Activated CD4-positive, alpha-beta T cell treated with anti-CD3 and anti-CD28 coated beads, Interleukin-2, amount 10 ng/mL, durations not matched to agents 7 days and 5 days (primary cell): ENCODE measurements at regions not wholly inside any gene's neighbourhood (a gene's known extent, or its start where the extent isn't known, plus 50 kb on each side); places are given as distances from the start of the nearest gene placed in this dataset.
A peak's percentile ranks its signal among the peaks of the same experiment; 100 is the strongest.
"Not testable (repeated sequence)": the region's sequence is repeated elsewhere in the genome, so short reads cannot be mapped to it uniquely, and the experiment has no call there.

Source experiments
- CTCF ChIA-PET: fragments of 350-600 bp; sonication (Branson Sonifier 250); formaldehyde crosslinking; loops from one replicate; lab custom pipeline; 2021; ENCODE audit warnings: antibody characterized with exemption; lab: Charles Lee
- POLR2A ChIA-PET: fragments of 350-600 bp; sonication (Branson Sonifier 250); formaldehyde crosslinking; loops from one replicate; lab custom pipeline; 2021; ENCODE audit warnings: antibody characterized with exemption; lab: Charles Lee
- DNase-seq: peaks from one replicate; pipeline ENCODE4 v3.0.0-alpha.2; 2020
- H3K27ac Mint-ChIP-seq: one replicate; pipeline ENCODE4 v1.8.0; 2021; ENCODE audit warnings: mild to moderate bottlenecking, moderate library complexity, mixed read lengths
- H3K27me3 Mint-ChIP-seq: one replicate; pipeline ENCODE4 v1.8.0; 2021; ENCODE audit warnings: mixed read lengths
- H3K36me3 Mint-ChIP-seq: one replicate; pipeline ENCODE4 v1.8.0; 2021; ENCODE audit warnings: low read depth, mixed read lengths
- H3K4me1 Mint-ChIP-seq: one replicate; pipeline ENCODE4 v1.8.0; 2021; ENCODE audit warnings: mixed read lengths
- H3K4me3 Mint-ChIP-seq: one replicate; pipeline ENCODE4 v1.8.0; 2021; ENCODE audit warnings: mild to moderate bottlenecking, moderate library complexity, mixed read lengths
- H3K9me3 Mint-ChIP-seq: one replicate; pipeline ENCODE4 v1.8.0; 2021; ENCODE audit warnings: mixed read lengths

DNA sequence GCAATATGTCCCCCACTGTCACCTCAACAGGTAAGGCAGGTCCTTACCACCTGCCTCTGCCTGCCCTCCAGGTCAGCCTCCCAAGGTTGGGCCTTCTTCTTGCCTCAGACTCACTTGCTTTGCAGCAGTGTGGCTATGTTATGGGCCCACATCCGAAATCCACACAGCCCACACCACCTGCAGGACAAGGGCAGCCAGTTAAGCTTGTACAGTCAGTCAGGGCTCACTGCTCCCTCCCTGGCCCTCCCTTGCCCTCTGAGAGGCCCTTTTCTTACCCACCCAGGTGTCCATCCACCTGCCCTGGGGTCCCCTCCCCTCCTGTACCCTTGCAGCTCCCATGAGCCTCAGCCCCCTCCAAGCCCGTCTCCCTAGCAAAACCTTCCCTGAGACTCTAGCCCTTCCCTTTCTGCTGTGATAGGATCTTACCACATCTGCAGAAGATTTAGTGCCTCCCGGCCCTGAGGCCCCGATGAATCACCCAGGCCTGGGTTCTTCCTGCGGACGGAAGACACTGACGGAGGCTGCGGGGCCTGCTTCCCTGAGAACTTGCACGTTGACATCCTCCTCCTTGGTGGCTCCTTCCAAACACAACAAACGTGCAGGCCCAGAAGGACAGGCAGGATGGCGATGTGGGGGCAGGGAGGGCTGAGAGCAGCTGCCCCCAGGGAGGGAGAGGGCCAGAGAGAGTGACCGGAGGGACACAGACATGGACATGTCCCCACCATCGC is 5466.2 kb upstream of the TPTE start:
- H3K9me3 Mint-ChIP-seq, H3K27me3 Mint-ChIP-seq, H3K36me3 Mint-ChIP-seq, POLR2A ChIA-PET, H3K27ac Mint-ChIP-seq, H3K4me3 Mint-ChIP-seq, DNase-seq, H3K4me1 Mint-ChIP-seq, CTCF ChIA-PET: not testable (repeated sequence)

DNA sequence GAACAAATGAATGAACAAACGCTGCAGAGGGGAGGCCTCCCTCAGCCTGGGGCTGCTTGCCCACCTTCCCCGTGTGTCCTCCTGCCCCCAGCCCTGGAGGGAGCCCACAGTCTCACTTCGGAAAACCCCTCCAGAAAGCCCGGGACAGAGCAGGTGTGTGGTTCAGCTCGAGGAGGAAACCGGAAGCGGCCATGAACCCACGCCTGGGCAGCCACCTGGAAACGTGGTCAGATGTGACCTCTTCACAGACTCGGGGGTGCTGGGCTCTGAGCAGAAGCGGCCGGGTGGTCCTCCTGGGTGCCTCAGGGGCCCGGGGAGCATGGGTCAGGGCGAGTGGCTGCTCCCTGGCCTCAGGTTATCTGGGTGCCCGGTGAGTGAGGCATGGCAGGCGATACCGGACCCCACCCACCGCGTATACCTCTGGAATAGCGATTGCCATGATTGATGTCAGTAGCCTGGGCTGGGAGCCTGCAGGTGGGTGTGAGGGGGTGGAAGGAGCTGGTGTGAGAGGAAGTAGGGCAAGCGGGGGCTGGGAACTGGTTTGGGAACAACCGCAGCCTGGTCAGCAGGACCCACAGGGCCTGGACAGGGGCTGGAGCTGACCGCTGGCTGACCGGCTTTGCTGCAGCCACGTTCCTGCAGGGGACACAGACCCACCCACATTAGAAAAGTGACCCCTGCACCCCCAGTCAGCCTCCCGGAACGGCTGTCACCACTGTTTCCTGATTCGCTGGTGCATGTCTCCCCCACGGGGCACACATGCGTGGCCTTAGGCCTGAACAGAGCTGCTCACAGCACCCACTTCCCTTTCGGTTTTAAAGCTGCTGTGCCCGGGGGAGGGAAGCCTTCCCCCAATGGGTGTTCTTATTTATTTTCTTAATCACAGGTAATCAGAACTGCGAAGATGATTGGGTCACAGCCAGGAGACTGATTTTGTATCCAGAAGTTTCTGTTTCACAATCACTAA is 5465.1 kb upstream of the TPTE start:
- H3K9me3 Mint-ChIP-seq, H3K4me3 Mint-ChIP-seq, POLR2A ChIA-PET, H3K4me1 Mint-ChIP-seq, H3K36me3 Mint-ChIP-seq, H3K27me3 Mint-ChIP-seq, H3K27ac Mint-ChIP-seq, CTCF ChIA-PET, DNase-seq: not testable (repeated sequence)

DNA sequence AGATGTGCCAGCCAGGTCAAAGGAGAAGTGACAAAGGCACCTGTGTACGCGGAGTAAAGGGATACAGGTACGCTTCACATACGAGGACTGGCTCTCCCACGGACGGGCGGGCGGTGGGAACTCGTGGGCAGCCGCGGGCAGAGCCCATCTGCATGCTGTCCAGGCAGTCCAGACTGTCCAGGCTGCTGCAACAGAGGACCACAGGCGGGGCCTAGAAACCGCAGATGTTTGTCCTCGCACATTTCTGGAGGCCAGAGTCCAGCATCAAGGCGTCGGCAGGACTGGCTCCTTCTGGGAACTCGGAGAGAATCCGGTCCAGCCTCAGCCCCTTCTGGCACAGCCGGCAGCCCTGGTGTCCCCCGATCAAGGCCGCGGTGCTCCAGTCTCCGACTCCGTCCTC is 5464.3 kb upstream of the TPTE start:
- H3K36me3 Mint-ChIP-seq, CTCF ChIA-PET, H3K27me3 Mint-ChIP-seq, H3K27ac Mint-ChIP-seq, H3K4me1 Mint-ChIP-seq, DNase-seq, POLR2A ChIA-PET, H3K4me3 Mint-ChIP-seq, H3K9me3 Mint-ChIP-seq: not testable (repeated sequence)

DNA sequence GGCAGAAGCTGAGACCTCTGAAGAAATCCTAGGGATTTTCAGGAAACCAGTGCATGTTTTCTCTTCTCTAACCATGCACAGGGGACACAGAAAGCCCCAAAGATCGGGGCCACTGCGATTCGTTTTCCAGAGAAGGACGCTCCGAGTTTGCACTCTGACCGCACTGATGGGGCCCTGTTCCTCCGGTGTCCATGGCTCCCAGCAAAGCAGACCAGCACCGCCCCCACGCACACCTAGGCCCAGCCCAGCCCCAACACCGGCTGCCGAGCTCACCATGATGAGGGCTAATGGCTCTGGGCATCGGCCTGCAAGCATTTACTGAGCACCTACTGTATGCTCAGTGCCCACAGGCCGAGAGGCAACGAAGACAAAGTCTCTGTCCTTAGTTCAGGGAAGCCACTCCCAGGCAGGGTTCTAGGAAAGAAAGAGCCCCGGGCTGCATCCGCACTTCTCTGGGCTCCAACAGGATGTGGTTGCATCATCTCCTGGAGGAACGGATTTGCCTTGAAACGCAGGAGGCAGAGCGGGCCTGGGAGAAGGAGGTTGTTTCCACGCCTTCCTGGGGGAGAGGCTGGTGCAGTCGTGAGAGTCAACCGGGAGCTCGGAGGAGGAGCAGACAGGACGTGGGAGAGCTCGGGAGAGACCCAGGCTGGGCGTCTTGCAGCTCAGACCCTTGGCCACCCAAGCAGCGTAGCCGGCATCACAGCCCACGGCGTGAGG is 5460.9 kb upstream of the TPTE start:
- H3K36me3 Mint-ChIP-seq, H3K4me1 Mint-ChIP-seq, H3K27me3 Mint-ChIP-seq, H3K9me3 Mint-ChIP-seq, H3K27ac Mint-ChIP-seq, H3K4me3 Mint-ChIP-seq, POLR2A ChIA-PET, CTCF ChIA-PET, DNase-seq: not testable (repeated sequence)

DNA sequence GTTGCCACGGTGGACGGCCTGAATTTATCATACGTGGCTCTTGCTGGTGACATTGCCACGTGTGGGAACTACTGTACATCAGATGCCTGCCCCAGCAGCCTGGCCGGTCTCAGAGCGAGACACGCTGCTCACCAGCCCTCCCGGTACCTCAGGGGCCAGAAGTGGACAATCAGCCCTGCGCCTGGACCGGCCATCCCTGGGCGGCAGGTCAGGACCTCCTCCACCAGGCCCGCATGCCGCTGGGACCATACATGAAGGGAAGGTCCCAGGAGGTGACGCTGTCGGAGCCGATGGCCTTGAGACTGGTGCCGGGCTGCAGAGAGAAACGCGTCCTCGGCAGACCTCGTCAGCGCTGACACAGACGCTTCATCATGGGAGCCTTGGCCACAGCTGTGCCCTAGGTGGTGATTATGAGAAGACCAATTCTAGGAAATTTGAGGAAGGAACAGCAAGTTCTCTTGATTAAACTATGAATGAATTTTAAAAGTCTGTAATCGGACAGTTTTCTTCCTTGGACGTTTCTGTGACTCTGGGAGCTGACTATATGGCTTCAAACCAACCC is 5456.7 kb upstream of the TPTE start:
- CTCF ChIA-PET, POLR2A ChIA-PET, H3K36me3 Mint-ChIP-seq, H3K4me1 Mint-ChIP-seq, H3K4me3 Mint-ChIP-seq, H3K27ac Mint-ChIP-seq, H3K9me3 Mint-ChIP-seq, H3K27me3 Mint-ChIP-seq: not testable (repeated sequence)
- peak; percentile 4 for DNase-seq

DNA sequence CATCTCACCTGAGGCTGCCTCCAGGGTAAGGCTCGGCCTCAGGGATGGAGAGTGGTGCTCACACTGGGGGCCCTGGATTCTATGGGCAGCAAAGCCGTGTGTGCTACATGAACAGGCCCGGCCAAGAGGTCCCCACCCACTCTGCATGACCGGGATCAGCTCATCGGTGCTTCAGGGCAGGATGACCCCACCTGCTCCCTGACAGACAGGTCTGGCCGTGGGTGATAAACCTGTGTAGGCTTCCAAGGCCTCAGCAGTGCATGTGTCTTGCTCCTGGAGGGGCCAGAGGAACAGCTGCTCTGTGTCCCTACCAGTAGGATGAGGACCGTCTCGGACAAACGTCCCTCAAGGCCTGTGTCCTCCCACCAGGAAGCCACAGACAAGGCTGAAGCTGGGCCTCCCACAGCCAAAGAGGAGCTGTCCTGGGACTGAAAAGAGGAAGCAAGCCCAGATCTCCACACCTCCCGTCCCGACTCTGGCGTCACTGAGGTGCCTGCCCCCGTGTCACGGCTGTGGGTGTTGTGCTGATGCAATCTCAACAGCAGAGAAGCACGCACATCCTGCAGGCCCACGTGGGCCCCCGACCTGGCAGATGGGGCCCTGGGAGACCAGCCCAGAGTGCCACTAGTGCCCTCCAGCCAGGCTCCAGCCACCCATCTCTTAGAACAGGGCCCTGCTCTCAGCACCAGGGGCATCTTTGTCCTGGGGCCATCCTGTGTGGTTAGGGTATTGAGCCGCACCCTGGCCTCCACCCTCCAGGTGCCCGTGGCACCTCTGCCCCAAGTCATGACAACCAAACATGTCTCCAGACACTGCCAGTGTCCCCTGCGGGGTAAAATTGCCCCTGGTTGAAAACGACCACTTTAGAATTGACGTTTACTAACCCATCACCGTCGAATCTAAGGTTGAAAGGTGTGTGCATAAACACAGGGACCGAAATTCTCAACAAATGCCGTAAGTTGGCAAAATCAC is 5455.9 kb upstream of the TPTE start:
- H3K9me3 Mint-ChIP-seq, POLR2A ChIA-PET, H3K36me3 Mint-ChIP-seq, H3K27me3 Mint-ChIP-seq, CTCF ChIA-PET, H3K4me3 Mint-ChIP-seq, H3K4me1 Mint-ChIP-seq: not testable (repeated sequence)
- peak overlapping the region; percentile 57 for H3K27ac Mint-ChIP-seq
- peak; percentile 69 for DNase-seq

DNA sequence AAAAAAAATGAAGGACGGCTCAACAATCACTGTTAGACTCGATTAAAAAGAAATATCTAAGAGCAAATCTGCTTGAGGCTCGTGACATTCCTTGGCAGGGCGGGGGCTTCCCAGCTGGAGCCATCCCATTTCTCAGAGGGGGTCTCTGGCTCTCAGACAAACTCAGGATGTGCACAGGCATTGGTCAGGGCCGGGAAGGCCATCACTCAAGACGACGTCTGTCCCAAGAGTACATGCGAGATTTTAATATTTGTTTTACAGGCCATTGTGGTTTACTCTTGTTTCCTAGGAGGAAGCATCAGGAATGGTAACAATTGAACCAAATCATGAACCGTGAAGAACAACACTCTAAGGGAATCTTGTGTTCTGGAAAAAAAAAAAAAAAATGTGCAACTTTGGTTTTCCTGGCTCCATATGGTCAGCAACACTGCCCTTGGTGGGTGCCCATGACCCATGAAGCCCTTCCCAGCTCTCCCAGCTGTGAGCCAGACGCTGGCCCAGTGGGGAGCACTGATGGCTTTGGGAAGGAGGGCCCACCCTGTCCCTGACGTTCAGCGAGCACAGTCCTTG is 5454.6 kb upstream of the TPTE start:
- H3K4me1 Mint-ChIP-seq, H3K9me3 Mint-ChIP-seq, POLR2A ChIA-PET, H3K36me3 Mint-ChIP-seq, H3K4me3 Mint-ChIP-seq, H3K27me3 Mint-ChIP-seq, H3K27ac Mint-ChIP-seq, CTCF ChIA-PET, DNase-seq: not testable (repeated sequence)

DNA sequence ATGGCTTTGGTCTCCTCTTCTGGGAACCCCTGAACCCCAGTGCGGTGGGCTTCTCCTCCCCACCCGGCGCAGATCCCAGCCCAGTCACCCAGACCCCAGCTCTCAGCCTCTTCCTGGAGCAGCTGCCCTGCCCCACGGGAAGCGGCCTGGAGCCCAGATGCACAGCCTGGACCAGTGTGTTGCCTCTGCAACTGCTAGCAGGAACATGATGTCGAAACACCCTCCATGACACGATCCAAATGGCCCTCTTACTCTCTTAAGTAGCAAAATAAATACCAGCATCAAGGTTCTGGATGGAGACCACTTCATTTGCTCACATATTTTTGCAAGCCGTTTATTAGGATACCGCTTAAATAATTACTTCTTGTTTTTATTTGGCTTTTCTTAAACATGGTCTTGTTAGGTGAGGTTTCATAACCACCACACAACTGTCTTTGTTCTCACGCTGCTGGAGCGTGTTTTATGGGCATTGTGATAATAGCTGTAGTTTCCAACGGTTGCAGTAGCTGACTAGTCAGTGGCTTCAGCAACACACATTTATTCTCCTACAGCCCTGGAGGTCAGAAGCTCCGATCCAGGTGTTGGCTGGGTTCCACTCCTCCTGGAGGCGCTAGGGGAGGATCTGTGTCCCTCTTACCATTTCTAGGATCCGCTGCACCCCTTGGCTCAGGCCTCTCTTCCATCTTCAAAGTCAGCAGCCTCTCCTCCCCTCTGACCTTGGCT is 5453.9 kb upstream of the TPTE start:
- H3K4me1 Mint-ChIP-seq, H3K9me3 Mint-ChIP-seq, H3K27ac Mint-ChIP-seq, DNase-seq, H3K36me3 Mint-ChIP-seq, POLR2A ChIA-PET, H3K27me3 Mint-ChIP-seq, H3K4me3 Mint-ChIP-seq, CTCF ChIA-PET: not testable (repeated sequence)

DNA sequence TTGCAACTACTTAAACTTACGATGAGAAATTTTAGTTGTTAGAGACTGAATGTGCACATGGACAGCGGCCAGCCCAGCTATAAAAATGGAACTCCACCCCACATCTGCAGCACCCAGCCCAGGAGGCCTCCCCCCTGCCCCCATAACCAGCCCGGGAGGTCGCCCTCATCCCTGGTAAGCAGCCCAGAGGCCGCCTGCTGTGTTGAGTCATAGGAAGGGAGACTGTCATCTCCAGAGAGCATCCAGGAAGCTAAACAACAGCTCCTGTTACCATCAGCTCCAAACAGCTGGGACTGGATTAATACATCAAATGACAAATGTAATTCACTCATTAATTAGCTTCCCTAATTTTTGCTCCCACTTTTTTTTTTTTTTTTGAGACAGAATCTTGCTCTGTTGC is 5452.7 kb upstream of the TPTE start:
- H3K27ac Mint-ChIP-seq, H3K27me3 Mint-ChIP-seq, H3K36me3 Mint-ChIP-seq, H3K9me3 Mint-ChIP-seq, H3K4me1 Mint-ChIP-seq, DNase-seq, POLR2A ChIA-PET, CTCF ChIA-PET, H3K4me3 Mint-ChIP-seq: not testable (repeated sequence)

DNA sequence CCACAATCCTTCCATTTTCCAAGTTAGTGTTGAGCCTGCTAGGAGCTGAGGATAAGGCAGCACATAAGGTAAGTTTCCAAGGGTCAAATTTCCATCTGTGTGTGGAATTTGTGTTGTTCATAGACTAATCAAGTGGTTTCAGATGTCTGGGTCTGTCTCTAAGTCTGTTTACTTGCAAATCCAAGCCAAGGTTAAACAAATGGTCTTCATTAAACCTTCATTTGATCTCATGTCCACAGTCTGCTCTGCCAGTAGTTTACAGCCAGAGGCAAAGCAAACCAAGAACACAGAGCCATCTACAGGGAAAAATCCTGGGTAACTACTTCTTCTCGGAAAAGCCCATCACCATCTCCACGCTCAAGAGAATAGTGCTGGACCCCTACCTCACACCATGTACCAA is 5450.2 kb upstream of the TPTE start:
- H3K4me1 Mint-ChIP-seq, H3K4me3 Mint-ChIP-seq, H3K27me3 Mint-ChIP-seq, CTCF ChIA-PET, H3K36me3 Mint-ChIP-seq, DNase-seq, H3K27ac Mint-ChIP-seq, POLR2A ChIA-PET, H3K9me3 Mint-ChIP-seq: not testable (repeated sequence)

DNA sequence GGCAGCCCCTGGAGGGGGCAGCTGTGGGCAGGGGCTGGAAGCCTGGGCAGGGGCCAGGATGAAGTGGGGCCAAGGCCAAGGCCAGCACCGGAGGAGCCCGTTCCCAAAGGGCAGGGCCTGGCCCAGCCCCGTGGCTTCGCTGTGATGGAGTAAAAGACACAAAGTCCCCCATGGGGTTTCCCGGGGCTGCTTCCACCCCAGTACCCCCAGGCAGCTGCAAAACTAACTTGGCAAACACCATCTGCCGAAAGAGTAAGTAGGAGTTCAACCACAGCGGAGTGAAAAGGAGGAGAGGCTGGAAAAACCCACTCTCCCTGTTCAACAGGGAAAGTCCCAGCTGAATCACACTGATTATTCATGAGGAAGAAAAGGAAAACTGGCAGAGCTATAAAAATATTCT is 5444.5 kb upstream of the TPTE start:
- H3K36me3 Mint-ChIP-seq, POLR2A ChIA-PET, DNase-seq, CTCF ChIA-PET, H3K27ac Mint-ChIP-seq, H3K9me3 Mint-ChIP-seq, H3K27me3 Mint-ChIP-seq, H3K4me3 Mint-ChIP-seq, H3K4me1 Mint-ChIP-seq: not testable (repeated sequence)
